IPS DF 4.7 (cell line): ENCODE measurements at regions not wholly inside any gene's neighbourhood (a gene's known extent, or its start where the extent isn't known, plus 50 kb on each side); places are given as distances from the start of the nearest gene placed in this dataset.

ENCODE experiments used
- DNase-seq: peaks from one replicate; pipeline ENCODE4 v3.0.0-alpha.2; 2013; ENCODE audit warnings: low spot score; ENCODE audit errors: extremely low read depth

DNA sequence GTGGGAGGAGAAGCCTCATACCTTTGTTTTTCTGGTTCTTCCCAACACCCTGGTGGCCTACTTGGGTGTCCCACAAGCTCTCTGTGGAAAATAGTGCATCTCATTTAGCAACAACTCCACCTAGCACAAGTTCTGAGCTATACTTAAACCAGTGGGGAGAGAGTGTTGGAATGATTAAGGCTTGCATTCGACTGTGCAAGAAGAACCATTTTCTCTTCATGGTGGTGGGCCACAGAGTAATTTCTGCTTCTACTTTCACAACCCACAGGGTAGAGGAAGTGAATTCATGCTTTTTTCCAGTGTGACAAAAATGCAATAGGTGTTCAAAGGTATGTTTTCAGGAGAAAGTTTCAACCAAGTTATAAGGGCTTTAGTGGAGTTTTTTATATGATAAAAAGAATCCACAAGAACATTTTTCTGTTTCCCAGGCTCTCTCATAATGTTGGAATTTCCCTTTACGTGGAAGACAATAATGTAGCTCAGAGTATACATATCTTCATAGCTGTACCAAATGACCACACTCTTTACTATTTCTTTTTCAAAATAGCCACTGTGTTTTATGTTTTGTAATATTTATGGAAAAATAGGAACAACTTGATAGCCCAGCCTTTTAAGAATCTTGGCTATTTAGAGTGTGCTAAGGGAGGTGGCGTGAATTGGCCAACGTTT, 80.3 kb upstream of the HHIP start:
- DNase-seq = no peak

DNA sequence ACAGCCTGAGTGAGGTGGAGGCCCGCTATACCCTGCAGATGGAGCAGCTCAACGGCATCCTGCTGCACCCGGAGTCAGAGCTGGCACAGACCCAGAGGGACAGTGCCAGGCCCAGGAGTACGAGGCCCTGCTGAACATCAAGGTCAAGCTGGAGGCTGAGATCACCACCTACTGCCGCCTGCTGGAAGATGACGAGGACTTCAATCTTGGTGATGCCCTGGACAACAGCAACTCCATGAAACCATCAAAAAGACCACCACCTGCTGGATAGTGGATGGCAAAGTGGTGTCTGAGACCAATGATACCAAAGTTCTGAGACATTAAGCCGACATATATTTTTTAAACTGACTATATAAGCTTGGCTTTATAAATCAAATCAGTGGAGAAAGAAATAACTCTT, 73.3 kb upstream of the HHIP start:
- no peak for DNase-seq

DNA sequence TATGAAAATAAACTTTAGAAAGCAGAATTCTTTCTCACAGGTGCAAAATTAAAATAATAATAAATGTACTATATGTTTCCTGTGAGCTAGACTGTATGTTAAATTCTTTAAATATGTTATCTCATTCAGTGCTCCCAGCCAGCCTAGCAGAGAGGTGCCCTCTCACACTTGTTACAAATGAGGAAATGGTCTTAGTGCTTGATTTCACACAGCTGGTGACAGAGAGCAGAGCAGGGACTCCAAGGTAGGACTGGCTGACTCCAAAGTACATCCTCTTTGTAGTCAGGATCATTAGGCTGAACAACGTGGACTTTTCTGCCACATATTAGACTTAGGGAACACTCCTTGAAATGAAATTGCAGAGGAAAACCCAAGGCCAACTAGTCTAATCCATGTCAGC, 72.0 kb upstream of the HHIP start:
- no peak for DNase-seq

DNA sequence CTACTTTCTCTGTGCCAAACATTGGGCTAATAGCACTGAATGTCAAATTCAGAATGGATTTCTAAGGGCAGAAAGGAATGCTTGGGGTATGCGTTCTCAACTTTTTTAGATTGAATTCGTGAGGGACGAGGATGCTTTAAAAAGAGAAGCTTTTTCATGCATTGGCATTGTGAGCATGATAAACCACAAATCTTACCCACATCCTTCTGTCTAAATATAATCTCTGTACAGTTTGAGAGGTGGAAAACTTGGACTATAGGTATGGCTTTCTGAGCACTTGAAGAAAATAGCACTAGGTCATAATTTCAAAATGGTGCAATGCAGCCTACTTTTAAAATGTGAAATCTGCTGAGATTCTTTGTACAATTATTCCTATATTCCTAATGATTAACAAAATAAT, 71.4 kb upstream of the HHIP start:
- no peak for DNase-seq

DNA sequence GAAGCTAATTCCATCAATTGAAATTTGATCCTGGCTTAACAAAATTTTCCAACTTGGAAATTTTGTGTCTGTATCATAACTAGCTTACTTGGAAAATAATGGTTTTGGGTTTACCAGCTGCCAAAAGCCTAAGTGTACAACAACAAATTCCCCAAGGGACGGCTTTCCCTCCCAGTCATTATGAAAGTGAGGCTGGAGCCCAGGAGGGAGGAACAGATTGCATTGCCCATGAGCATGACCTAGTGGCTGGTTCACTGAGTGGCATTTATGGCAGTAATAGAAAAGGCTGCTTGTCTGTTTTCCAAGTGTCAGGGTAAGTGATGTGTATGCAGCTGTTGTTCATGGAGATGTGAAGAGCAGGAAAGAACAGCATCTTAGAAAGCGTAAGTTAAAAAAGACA, 70.8 kb upstream of the HHIP start:
- no peak for DNase-seq

DNA sequence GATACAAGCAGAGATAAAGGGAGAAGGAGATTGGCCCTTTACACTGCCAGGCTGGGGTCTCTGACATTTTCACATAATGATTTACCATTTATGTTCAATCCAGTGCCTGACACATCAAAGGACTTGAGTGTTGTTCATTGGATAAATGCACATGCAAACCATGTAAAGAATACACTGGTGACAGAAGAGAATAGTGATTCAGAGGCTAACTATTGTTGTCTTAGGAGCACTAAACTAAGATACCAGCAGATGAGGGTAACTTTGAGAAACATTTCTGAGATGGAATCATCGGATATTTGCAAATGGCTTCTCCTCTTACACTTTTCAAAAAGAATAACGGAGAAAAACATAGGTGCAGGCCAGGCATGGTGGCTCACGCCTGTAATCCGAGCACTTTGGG, 67.3 kb upstream of the HHIP start:
- no peak for DNase-seq

DNA sequence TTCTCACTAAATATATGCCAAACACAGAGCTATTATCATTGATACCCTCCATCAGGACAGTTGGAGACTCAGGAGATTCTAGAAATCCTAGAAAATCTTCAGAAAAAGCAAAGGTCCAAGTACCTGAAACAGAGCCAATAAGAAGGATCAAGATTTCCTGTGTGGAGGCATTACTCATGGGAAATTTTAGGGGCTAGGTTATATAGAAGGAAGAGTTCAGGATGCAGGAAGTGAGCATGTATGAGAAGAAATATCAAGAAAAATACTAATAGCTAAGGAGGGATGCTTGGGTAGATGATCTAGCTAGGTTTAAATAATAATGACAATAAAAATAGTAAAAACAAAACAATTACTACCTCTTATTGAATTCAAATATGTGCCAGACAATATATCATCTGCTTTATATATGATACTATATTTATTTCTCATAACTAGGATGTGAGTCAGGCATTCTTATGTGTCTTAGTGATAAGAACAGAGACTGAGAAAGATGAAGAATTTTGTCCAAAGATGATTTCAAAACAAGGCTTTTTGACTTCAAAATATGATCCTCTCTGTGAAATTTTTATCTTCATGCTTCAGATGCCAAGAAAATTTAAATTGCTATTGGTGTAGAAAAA, 66.4 kb upstream of the HHIP start:
- no peak for DNase-seq

DNA sequence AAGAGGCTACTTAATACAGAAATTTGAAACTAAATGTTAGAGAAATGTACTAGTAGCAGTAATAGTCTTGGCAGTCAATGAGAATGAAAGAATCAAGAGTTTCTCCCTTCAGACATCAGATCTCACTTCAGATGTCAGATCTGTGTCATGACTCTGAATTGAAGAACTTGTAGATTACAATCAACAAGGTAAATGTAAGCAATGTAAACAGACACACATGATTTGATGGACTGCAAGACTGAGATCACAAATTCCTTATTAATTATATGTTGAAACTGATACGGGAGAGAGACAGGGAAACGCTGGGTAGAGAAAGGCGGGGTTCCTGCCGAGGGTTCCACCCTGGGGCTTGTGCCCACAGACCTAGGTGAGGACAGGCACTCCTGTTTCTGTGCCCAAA, 65.5 kb upstream of the HHIP start:
- no peak for DNase-seq

DNA sequence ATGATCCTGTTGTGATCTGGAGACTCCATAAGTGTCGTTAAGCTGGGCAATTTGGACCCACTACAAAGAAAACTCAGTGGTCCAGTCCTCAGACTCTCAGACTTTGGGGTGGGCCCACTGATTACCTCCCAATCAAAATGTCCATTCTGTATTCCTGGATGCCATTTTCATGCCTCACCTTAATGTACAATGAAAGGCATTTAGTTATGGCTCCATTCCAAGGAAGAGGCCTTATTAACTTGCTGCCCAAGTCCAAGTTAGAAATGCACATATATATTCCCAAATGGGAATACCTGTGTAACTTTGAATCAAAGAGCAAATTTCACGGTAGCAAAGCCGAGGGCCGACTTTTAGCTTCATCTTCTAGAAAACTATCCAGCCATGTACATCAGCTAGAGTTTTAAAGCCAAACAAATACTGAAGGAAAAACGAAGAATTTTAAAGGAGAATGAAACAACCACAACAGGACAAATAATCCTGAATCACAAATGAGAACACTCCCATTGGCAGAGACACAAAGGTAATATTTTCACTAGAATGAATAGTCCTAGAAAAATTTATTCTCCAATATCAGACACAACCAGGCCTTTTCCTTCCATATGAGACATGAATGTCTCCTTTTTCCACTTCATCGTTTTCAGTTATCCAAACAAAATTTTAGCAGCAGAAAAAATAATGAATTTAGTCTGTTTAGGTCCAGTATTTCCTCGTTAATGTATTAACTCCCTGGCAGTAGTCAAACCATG, 63.7 kb upstream of the HHIP start:
- no peak for DNase-seq

DNA sequence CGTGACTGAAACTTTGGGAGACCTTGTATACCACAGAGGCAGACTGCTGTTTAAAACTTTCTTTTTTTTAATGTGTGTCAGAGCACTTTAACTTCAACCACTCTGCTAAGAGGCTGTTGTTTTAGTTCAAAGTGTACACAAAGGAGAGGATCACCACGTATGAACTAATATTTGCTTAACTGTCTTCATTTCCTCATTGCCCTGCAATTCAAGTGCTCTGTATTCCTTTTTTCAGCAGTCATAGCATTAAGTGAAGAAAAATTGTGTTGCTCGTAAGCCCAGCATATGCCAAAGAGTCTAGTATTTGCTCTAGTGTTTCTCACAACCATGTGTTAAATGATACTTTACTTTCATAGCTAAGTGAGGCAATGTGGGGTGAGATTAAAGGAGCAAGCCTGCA, 63.0 kb upstream of the HHIP start:
- no peak for DNase-seq

DNA sequence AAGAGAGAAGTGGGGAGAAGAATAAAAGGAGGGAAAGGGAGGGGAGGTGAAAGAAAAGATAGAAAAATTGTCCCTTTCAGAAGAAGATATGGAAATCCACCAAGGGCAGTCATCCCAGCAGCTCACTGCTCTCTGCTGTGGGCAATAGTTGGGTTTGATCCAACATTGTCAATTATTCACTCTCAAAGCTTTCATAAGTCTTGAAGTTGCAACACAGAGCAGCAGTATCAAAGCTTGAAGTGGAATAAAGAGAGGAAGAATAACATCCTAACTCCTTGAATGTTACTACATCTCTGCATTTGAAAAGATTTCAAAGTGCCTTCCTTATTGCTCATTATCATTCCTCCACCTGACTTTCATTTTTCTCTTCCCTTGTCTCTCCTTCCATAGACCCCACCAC, 62.3 kb upstream of the HHIP start:
- no peak for DNase-seq

DNA sequence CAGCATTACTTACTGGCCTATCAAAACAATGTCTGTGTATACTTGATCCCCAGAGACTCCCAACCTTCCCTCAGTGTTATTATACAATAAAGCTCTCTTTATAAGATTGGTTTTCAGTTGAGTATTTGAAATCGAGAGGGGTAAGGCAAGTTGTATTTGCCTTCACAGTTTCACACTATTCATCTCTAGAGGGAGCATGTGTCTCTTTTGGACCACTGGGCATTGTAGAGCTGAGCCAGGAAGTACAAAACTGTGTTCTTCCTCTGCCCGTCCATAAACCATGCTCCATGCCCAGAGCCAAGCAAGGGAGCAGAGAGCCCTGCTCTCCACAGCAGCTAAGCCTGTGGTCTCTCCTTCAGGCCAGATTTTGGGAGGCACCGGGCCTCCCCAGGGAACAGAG, 61.5 kb upstream of the HHIP start:
- DNase-seq = no peak

DNA sequence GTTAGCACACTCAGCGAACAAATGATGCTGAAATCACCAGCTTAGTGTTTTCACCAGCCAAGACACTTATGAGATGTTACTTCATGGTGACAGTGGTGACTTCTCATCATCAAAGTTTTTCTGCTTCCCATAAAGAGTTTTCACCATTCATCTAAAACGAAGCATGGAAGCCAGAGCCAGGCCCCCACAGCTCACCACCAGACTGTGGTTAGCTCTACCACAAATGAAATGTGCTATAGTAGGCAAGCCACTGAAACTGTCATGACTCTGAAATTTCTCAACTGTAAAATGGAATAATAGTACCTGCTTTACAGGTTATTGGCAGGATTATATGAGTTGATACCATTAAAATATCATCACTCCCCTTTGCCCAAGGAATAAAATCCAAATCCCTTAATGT, 56.4 kb upstream of the HHIP start:
- no peak for DNase-seq

DNA sequence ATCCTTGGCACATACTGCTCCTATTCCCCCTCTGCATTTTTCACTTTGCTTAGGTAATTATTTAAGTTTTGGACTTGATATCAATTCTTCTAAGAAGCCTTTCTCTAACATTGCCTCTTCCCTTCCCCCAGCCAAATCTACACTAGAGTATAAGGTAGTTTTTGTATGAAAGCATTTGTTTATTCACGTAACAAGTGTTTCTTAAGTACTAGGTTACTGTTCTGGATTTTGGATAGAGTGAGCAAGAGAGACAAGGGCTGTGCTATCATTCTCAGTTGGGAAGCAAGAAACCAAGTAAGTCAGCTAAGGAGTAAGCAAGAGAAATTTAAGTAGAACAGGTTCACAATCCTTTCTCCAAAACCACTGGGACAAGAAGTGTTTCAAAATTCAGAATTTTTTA, 55.9 kb upstream of the HHIP start:
- DNase-seq = no peak

DNA sequence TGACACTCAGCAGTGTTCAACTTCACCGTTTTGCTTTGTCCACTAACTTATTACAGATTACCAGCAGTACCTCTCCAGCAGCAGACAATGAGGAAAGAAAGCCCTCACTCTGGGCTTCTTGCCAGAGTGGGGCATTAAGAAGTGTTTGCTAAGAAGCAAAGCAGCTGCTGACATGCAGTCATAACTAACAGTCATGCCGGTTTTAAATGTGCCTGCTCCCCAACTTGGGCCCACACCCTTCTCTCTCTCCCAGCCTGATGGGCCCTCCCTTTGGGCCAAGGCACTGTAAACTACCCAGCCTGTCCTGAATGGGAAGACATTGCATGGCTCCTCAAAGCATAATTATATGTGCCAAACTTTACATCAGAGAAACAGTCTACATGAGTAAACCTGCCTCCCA, 54.6 kb upstream of the HHIP start:
- no peak for DNase-seq

DNA sequence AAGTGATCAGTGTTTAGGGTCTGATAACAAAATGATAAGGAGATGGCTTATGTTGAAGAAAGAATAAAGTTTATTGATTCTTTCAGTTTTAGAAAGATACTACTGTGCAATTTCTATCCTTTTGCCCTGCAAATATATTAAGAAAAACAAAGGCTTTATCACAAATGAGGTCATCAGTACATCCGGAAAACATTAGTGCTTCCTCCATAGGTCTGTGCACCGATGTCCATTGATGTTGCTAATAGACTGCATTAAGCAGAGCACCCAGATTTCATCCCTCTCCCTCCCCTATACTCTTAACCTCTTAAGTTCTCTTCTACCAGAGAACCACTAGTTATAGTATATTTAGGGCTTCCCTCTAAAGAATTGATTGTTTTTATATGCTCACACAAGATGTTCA, 53.7 kb upstream of the HHIP start:
- no peak for DNase-seq

DNA sequence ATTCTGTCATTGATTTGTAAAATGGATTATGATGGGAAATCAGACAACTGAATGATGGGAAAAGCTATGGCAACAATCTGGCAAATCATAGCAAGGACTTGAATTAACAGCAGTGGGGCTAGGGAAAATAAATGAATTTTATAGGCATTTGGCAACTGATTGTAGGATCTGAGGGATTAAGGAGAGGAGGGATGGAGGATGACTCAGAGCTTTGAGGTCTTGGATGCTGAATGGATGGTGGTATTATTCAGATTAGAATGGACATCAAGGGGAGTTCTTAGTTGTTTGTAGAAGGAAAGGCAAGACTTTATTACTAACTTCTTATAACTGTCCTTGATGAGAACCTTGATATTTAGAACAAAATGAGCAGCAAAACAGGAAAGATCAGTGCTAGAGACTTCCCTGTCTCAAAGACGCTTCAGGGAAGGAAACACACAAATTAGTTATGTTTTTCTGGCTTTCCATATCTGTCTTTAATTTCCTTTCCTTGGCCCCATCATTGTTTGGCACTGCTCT, 51.4 kb upstream of the HHIP start:
- no peak for DNase-seq

DNA sequence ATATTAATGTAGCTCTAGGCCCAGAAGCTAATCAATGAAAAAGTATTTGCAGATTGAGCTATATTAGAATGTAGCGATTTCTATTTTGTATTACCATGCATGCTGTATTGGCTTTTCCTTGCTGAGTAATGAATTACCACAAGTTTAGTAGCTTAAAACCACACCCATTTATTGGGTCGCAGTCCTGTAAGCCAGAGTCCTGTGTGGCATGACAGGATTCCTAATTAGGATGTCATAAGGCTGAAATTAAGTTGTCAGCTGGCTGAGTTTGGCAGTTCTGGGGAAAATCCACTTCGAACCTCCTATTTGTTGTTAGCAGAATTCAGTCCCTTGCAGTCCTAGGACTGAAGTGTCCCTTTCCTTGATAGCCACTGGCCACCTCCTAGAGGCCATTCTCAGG, 50.3 kb upstream of the HHIP start:
- DNase-seq = no peak
